Karpas-422 (cell line): ENCODE measurements at regions not wholly inside any gene's neighbourhood (a gene's known extent, or its start where the extent isn't known, plus 50 kb on each side); places are given as distances from the start of the nearest gene placed in this dataset. TPM values are rescaled to one million over a fixed set of nuclear protein-coding genes. Genes with fewer than 3 reads are reported as not detected.

Experiments
- DNase-seq: peaks from one replicate; pipeline ENCODE4 v3.0.0-alpha.2; 2015
- H2AFZ ChIP-seq: fragments of 200-600 bp; sonication (generic); 2 replicates; pipeline ENCODE4 v1.6.1; 2014; ENCODE audit warnings: antibody characterized with exemption, low read length, mixed read lengths
- H3K27ac ChIP-seq: fragments of 200-600 bp; sonication (generic); 2 replicates; pipeline ENCODE4 v1.5.1; 2014; ENCODE audit warnings: mild to moderate bottlenecking, low read length, moderate library complexity
- H3K27me3 ChIP-seq: fragments of 200-600 bp; sonication (generic); 2 replicates; pipeline ENCODE4 v1.6.1; 2014; ENCODE audit warnings: low read length, mixed read lengths
- H3K36me3 ChIP-seq: fragments of 200-600 bp; sonication (generic); 2 replicates; pipeline ENCODE4 v1.6.1; 2014; ENCODE audit warnings: low read length, mixed read lengths; ENCODE audit not compliant: insufficient read depth
- H3K4me1 ChIP-seq: fragments of 200-600 bp; sonication (generic); 2 replicates; pipeline ENCODE4 v1.6.1; 2014; ENCODE audit warnings: mild to moderate bottlenecking, low read length, mixed read lengths
- H3K4me2 ChIP-seq: fragments of 200-600 bp; sonication (generic); 2 replicates; pipeline ENCODE4 v1.6.1; 2014; ENCODE audit warnings: low read length, low read depth, mild to moderate bottlenecking; ENCODE audit not compliant: poor library complexity, severe bottlenecking
- H3K4me3 ChIP-seq: fragments of 200-600 bp; sonication (generic); 2 replicates; pipeline ENCODE4 v1.5.1; 2014; ENCODE audit warnings: mild to moderate bottlenecking, antibody characterized with exemption, low read length, mixed read lengths
- H3K79me2 ChIP-seq: fragments of 200-600 bp; sonication (generic); 2 replicates; pipeline ENCODE4 v1.6.1; 2014; ENCODE audit warnings: mild to moderate bottlenecking, low read length, mixed read lengths
- H3K9ac ChIP-seq: fragments of 200-600 bp; sonication (generic); 2 replicates; pipeline ENCODE4 v1.6.0; 2014; ENCODE audit warnings: low read length
- H3K9me2 ChIP-seq: fragments of 200-600 bp; sonication (generic), shearing (Covaris generic); replicated peaks from 2 replicates; pipeline ENCODE4 v1.6.0; 2014; ENCODE audit warnings: mild to moderate bottlenecking, low read length, moderate library complexity; ENCODE audit not compliant: insufficient read depth
- H3K9me3 ChIP-seq: fragments of 300-700, 200-600 bp; sonication (generic); 2 replicates; pipeline ENCODE4 v1.6.1; 2014; ENCODE audit warnings: low read length, mixed read lengths
- H4K20me1 ChIP-seq: fragments of 200-600 bp; sonication (generic); 2 replicates; pipeline ENCODE4 v1.6.1; 2014; ENCODE audit warnings: mild to moderate bottlenecking, antibody characterized with exemption, low read length, low read depth; ENCODE audit not compliant: insufficient read depth
- small RNA-seq: library from RNA; depleted of rRNA; stranded (forward); fragments of <200 nt; gene quantifications from one replicate; pipeline ENCODE3, GENCODE V24; 2014

- Histone ChIP-seq H3K4me1 (no peaks in the 10 kb centered on the region), H3K9ac (no peak overlapping the region), H3K4me2 (no peak overlapping the region), H3K36me3 (no peaks in the 10 kb centered on the region), H3K4me3 (no peak overlapping the region), H3K27ac (no peak overlapping the region), H3K9me2 (no peaks in the 10 kb centered on the region), H3K79me2 (no peaks in the 10 kb centered on the region), H3K27me3 (no peaks in the 10 kb centered on the region), H2AFZ (no peak overlapping the region), H4K20me1 (no peaks in the 10 kb centered on the region), H3K9me3 (no peaks in the 10 kb centered on the region)
- DNase-seq = no peak
Observed at GRCh38 chr3:111472556-111472955, 69.4 kb upstream of the CD96 start.

- no peak overlapping the region for H3K9ac ChIP-seq
- H3K9me2 ChIP-seq = no peaks in the 10 kb centered on the region
- no peaks in the 10 kb centered on the region for H4K20me1 ChIP-seq
- H3K27me3 ChIP-seq = no peaks in the 10 kb centered on the region
- H3K4me1 ChIP-seq = no peaks in the 10 kb centered on the region
- no peak overlapping the region for H3K4me3 ChIP-seq
- no peaks in the 10 kb centered on the region for H3K36me3 ChIP-seq
- no peaks in the 10 kb centered on the region for H3K9me3 ChIP-seq
- no peak overlapping the region for H3K27ac ChIP-seq
- H3K79me2 ChIP-seq = no peaks in the 10 kb centered on the region
- no peak overlapping the region for H3K4me2 ChIP-seq
- H2AFZ ChIP-seq = no peak overlapping the region
- no peak for DNase-seq
Observed at GRCh38 chr3:111473550-111473949, 68.4 kb upstream of the CD96 start.

GRCh38 chr3:111476701-111477100, 65.3 kb upstream of the CD96 start:
- H4K20me1 ChIP-seq = no peaks in the 10 kb centered on the region
- H3K27me3 ChIP-seq = no peaks in the 10 kb centered on the region
- H3K4me3 ChIP-seq = no peak overlapping the region
- no peaks in the 10 kb centered on the region for H3K36me3 ChIP-seq
- H3K9me2 ChIP-seq = no peaks in the 10 kb centered on the region
- H3K9ac ChIP-seq = no peak overlapping the region
- H3K9me3 ChIP-seq = no peaks in the 10 kb centered on the region
- H3K4me1 ChIP-seq = no peaks in the 10 kb centered on the region
- no peak overlapping the region for H3K27ac ChIP-seq
- H3K4me2 ChIP-seq = no peak overlapping the region
- no peak overlapping the region for H2AFZ ChIP-seq
- no peak for DNase-seq
- no peaks in the 10 kb centered on the region for H3K79me2 ChIP-seq

- Histone ChIP-seq H3K27me3 (no peaks in the 10 kb centered on the region), H3K27ac (no peak overlapping the region), H3K4me1 (no peaks in the 10 kb centered on the region), H4K20me1 (no peaks in the 10 kb centered on the region), H3K9ac (no peak overlapping the region), H3K9me3 (no peaks in the 10 kb centered on the region), H3K36me3 (no peaks in the 10 kb centered on the region), H3K79me2 (no peaks in the 10 kb centered on the region), H3K4me3 (no peak overlapping the region), H3K9me2 (no peaks in the 10 kb centered on the region), H3K4me2 (no peak overlapping the region), H2AFZ (no peak overlapping the region)
- no peak for DNase-seq
Observed at GRCh38 chr3:111480091-111480490, 61.9 kb upstream of the CD96 start.

GRCh38 chr3:111481551-111481950, 60.4 kb upstream of the CD96 start:
- Histone ChIP-seq H3K9ac (no peak overlapping the region), H3K36me3 (no peaks in the 10 kb centered on the region), H3K4me3 (no peak overlapping the region), H3K4me1 (no peaks in the 10 kb centered on the region), H3K9me2 (no peaks in the 10 kb centered on the region), H3K4me2 (no peak overlapping the region), H3K27me3 (no peaks in the 10 kb centered on the region), H2AFZ (no peak overlapping the region), H3K79me2 (no peaks in the 10 kb centered on the region), H3K27ac (no peak overlapping the region), H4K20me1 (no peaks in the 10 kb centered on the region), H3K9me3 (no peaks in the 10 kb centered on the region)
- DNase-seq = no peak

- Histone ChIP-seq H3K27ac (no peak overlapping the region), H3K4me2 (no peak overlapping the region), H3K79me2 (no peaks in the 10 kb centered on the region), H4K20me1 (no peaks in the 10 kb centered on the region), H3K4me1 (no peaks in the 10 kb centered on the region), H3K27me3 (no peaks in the 10 kb centered on the region), H2AFZ (no peak overlapping the region), H3K36me3 (no peaks in the 10 kb centered on the region), H3K9ac (no peak overlapping the region), H3K9me2 (no peaks in the 10 kb centered on the region), H3K9me3 (no peaks in the 10 kb centered on the region), H3K4me3 (no peak overlapping the region)
- DNase-seq = no peak
Observed at GRCh38 chr3:111482574-111482973, 59.4 kb upstream of the CD96 start.

GRCh38 chr3:111485086-111485485, 56.9 kb upstream of the CD96 start:
- Histone ChIP-seq H3K9me2 (no peaks in the 10 kb centered on the region), H3K36me3 (no peaks in the 10 kb centered on the region), H3K27me3 (no peaks in the 10 kb centered on the region), H3K4me1 (no peaks in the 10 kb centered on the region), H3K27ac (no peak overlapping the region), H3K9me3 (no peaks in the 10 kb centered on the region), H3K4me2 (no peak overlapping the region), H3K79me2 (no peaks in the 10 kb centered on the region), H2AFZ (no peak overlapping the region), H3K9ac (no peak overlapping the region), H4K20me1 (no peaks in the 10 kb centered on the region), H3K4me3 (no peak overlapping the region)
- DNase-seq = no peak

Small RNAs in the stretch of these regions (small RNA-seq; reads per million reads assigned to genes)
- not detected for gene ATP6V0CP2
